ENCODE measurements at regions not wholly inside any gene's neighbourhood (a gene's known extent, or its start where the extent isn't known, plus 50 kb on each side); places are given as distances from the start of the nearest gene placed in this dataset.

DNA sequence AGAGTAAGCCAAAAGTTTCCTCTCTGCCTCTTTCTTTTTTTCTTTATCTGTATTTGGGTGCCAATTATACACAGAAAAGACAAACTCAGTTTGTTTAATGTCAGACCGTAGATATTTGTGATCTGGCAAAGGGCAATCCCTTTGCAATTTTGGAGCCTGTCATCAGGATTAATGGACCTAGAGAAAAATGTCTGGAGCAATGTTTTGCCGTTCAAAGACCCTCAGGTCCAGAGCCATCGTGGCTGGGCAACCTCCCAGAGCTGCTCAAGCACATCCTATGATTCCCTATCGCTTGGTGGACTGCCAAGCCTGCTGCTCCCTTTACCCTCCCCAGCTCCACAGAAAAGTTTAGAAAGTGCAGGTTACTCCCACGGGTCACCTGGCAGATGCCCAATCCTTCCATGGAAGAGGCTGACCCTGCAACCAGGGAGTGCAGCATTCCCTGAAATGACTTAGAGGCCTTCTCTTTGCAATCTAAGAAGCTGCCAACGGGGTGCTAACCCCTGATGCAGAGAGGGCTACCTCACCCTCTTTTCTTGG lies 112.5 kb upstream of the NGF start:
- TF ChIP-seq, protein P1, sequence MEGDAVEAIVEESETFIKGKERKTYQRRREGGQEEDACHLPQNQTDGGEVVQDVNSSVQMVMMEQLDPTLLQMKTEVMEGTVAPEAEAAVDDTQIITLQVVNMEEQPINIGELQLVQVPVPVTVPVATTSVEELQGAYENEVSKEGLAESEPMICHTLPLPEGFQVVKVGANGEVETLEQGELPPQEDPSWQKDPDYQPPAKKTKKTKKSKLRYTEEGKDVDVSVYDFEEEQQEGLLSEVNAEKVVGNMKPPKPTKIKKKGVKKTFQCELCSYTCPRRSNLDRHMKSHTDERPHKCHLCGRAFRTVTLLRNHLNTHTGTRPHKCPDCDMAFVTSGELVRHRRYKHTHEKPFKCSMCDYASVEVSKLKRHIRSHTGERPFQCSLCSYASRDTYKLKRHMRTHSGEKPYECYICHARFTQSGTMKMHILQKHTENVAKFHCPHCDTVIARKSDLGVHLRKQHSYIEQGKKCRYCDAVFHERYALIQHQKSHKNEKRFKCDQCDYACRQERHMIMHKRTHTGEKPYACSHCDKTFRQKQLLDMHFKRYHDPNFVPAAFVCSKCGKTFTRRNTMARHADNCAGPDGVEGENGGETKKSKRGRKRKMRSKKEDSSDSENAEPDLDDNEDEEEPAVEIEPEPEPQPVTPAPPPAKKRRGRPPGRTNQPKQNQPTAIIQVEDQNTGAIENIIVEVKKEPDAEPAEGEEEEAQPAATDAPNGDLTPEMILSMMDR (IDR thresholded peaks at IDR 0.05) = no peak
- TF ChIP-seq POLR2A (IDR thresholded peaks at IDR 0.05) (no peak), EP300 (IDR thresholded peaks at IDR 0.05) (no peak), POLR2AphosphoS5 (IDR thresholded peaks at IDR 0.05) (no peak)
